ENCODE measurements at regions not wholly inside any gene's neighbourhood (a gene's known extent, or its start where the extent isn't known, plus 50 kb on each side); places are given as distances from the start of the nearest gene placed in this dataset.
A peak's percentile ranks its signal among the peaks of the same experiment; 100 is the strongest.
"Not testable (repeated sequence)": the region's sequence is repeated elsewhere in the genome, so short reads cannot be mapped to it uniquely, and the experiment has no call there.

- peak in 1 of 2 donors; percentile 18 for TF ChIP-seq POLR2AphosphoS5 (IDR thresholded peaks at IDR 0.05)
- TF ChIP-seq EP300, CTCF (IDR thresholded peaks at IDR 0.05): not testable (repeated sequence)
These were observed 4411.6 kb upstream of the TPTE start for GRCh38 chr21:6109774-6110173.

Data from esophagus muscularis mucosa (tissue), 4 donors.